ENCODE measurements at regions not wholly inside any gene's neighbourhood (a gene's known extent, or its start where the extent isn't known, plus 50 kb on each side); places are given as distances from the start of the nearest gene placed in this dataset.

- H3K27ac ChIP-seq (ENCODE audit: extremely low read depth, low read depth, low read length), result no peak overlapping the region
- TF ChIP-seq ZBTB26 (tag by site-specific recombination; optimal IDR thresholded peaks at IDR 0.05) (no peak), ZNF501 (tag by site-specific recombination; IDR thresholded peaks at IDR 0.05) (no peak), PRDM1 (tag by site-specific recombination; IDR thresholded peaks at IDR 0.05) (no peak), ZNF146 (tag by site-specific recombination; IDR thresholded peaks at IDR 0.05) (no peak), ZNF639 (tag by site-specific recombination; IDR thresholded peaks at IDR 0.05) (no peak), ZNF514 (tag by site-specific recombination; IDR thresholded peaks at IDR 0.05) (no peak), ZNF658 (tag by site-specific recombination; IDR thresholded peaks at IDR 0.05) (no peak), ZNF23 (tag by site-specific recombination; IDR thresholded peaks at IDR 0.05; ENCODE audit: borderline replicate concordance) (no peak), ZNF214 (tag by site-specific recombination; IDR thresholded peaks at IDR 0.05; ENCODE audit: borderline replicate concordance) (no peak), ZNF561 (tag by site-specific recombination; IDR thresholded peaks at IDR 0.05; ENCODE audit: borderline replicate concordance) (no peak), GLIS1 (tag by site-specific recombination; IDR thresholded peaks at IDR 0.05) (no peak), SP3 (tag by site-specific recombination; IDR thresholded peaks at IDR 0.05) (no peak), ZFP69B (tag by site-specific recombination; IDR thresholded peaks at IDR 0.05) (no peak), HOXD13 (CRISPR knock-in tag; IDR thresholded peaks at IDR 0.05; ENCODE audit: borderline replicate concordance) (no peak), ZSCAN16 (tag by site-specific recombination; IDR thresholded peaks at IDR 0.05) (no peak), BCL11A (tag by site-specific recombination; IDR thresholded peaks at IDR 0.05; ENCODE audit: low read depth) (no peak), ZNF416 (tag by site-specific recombination; IDR thresholded peaks at IDR 0.05) (no peak), ZSCAN5A (tag by site-specific recombination; IDR thresholded peaks at IDR 0.05) (no peak), ZNF16 (tag by site-specific recombination; IDR thresholded peaks at IDR 0.05; ENCODE audit: low read depth) (no peak), ZNF600 (tag by site-specific recombination; IDR thresholded peaks at IDR 0.05) (no peak)
- H3K36me3 ChIP-seq (ENCODE audit: control insufficient read depth in 2 of 2, insufficient read depth in 1 of 2, low read length in 2 of 2), result no peaks in the 10 kb centered on the region
- CTCF ChIA-PET, result interaction anchor here (0.6 to 1.5 kb wide), 7 partner anchors 29 to 589 kb away, joined by 3 to 4 read pairs (median 3); no protein-coding TSS in a partner anchor
- H3K4me1 ChIP-seq (ENCODE audit: control insufficient read depth, insufficient read depth, low read length), result no peaks in the 10 kb centered on the region
- H3K9me3 ChIP-seq (ENCODE audit: control insufficient read depth, insufficient read depth, low read depth, low read length), result no peaks in the 10 kb centered on the region
- POLR2A ChIA-PET, result no interaction called here
- H3K4me3 ChIP-seq (ENCODE audit: low read depth, low read length), result no peak overlapping the region
Observed at GRCh38 chr2:226213717-226214116, 585.9 kb downstream of the IRS1 start.

- Histone ChIP-seq H3K36me3 (ENCODE audit: control insufficient read depth in 2 of 2, insufficient read depth in 1 of 2, low read length in 2 of 2) (no peaks in the 10 kb centered on the region), H3K4me3 (ENCODE audit: low read depth, low read length) (no peak overlapping the region), H3K4me1 (ENCODE audit: control insufficient read depth, insufficient read depth, low read length) (no peaks in the 10 kb centered on the region), H3K27ac (ENCODE audit: extremely low read depth, low read depth, low read length) (no peak overlapping the region), H3K9me3 (ENCODE audit: control insufficient read depth, insufficient read depth, low read depth, low read length) (no peaks in the 10 kb centered on the region)
- ChIA-PET POLR2A (no interaction called here), CTCF (interaction anchor here (0.5 to 0.6 kb wide), 2 partner anchors 448 to 885 kb away, joined by 3 read pairs; no protein-coding TSS in a partner anchor)
- TF ChIP-seq ZNF776 (tag by site-specific recombination; IDR thresholded peaks at IDR 0.05; ENCODE audit: borderline replicate concordance), result no peak
- TF ChIP-seq CTCF (tag by site-specific recombination; IDR thresholded peaks at IDR 0.05), result no peak
- TF ChIP-seq ZNF555 (tag by site-specific recombination; conservative IDR thresholded peaks at IDR 0.05), result no peak
- TF ChIP-seq ZNF157 (tag by site-specific recombination; IDR thresholded peaks at IDR 0.05), result no peak
- TF ChIP-seq ZNF138 (tag by site-specific recombination; IDR thresholded peaks at IDR 0.05; ENCODE audit: borderline replicate concordance), result no peak
- TF ChIP-seq ZNF132 (tag by site-specific recombination; IDR thresholded peaks at IDR 0.05; ENCODE audit: borderline replicate concordance), result no peak
- TF ChIP-seq ZNF133 (tag by site-specific recombination; IDR thresholded peaks at IDR 0.05), result no peak
- no peak for TF ChIP-seq ZNF24 (tag by site-specific recombination; IDR thresholded peaks at IDR 0.05)
Observed at GRCh38 chr2:226211439-226211838, 588.2 kb downstream of the IRS1 start.
